WTC11 (cell line): ENCODE measurements at regions not wholly inside any gene's neighbourhood (a gene's known extent, or its start where the extent isn't known, plus 50 kb on each side); places are given as distances from the start of the nearest gene placed in this dataset.

Source experiments
- CBFB ChIP-seq: sonication (generic); formaldehyde crosslinking; IDR thresholded peaks from 2 replicates; pipeline ENCODE4 v1.8.1; 2022; ENCODE audit warnings: mild to moderate bottlenecking, low read depth, missing genetic modification reagents
- ELF4 ChIP-seq: sonication (generic); formaldehyde crosslinking; IDR thresholded peaks from 2 replicates; pipeline ENCODE4 v1.8.1; 2022; ENCODE audit warnings: low read depth, mild to moderate bottlenecking, moderate library complexity, missing genetic modification reagents
- ESRRA ChIP-seq: sonication (generic); formaldehyde crosslinking; IDR thresholded peaks from 2 replicates; pipeline ENCODE4 v1.8.1; 2022; ENCODE audit warnings: mild to moderate bottlenecking, missing genetic modification reagents, borderline replicate concordance
- FOXP1 ChIP-seq: sonication (generic); formaldehyde crosslinking; IDR thresholded peaks from 2 replicates; pipeline ENCODE4 v1.8.0; 2022; ENCODE audit warnings: missing genetic modification reagents, mild to moderate bottlenecking, moderate library complexity, borderline replicate concordance
- JUN ChIP-seq: sonication (generic); formaldehyde crosslinking; IDR thresholded peaks from 2 replicates; pipeline ENCODE4 v1.8.0; 2023; ENCODE audit warnings: mild to moderate bottlenecking, missing genetic modification reagents
- NR3C1 ChIP-seq: sonication (generic); formaldehyde crosslinking; conservative IDR thresholded peaks from 2 replicates; pipeline ENCODE4 v1.8.1; 2023; ENCODE audit warnings: low read depth, mild to moderate bottlenecking, missing genetic modification reagents
- TEAD1 ChIP-seq: sonication (generic); formaldehyde crosslinking; IDR thresholded peaks from 2 replicates; pipeline ENCODE4 v1.8.0; 2022; ENCODE audit warnings: mild to moderate bottlenecking, missing genetic modification reagents
- ZNF416 ChIP-seq: fragments of 250-450 bp; sonication (Bioruptor Pico); IDR thresholded peaks from 2 replicates; pipeline ENCODE4 v1.9.0; 2021; ENCODE audit warnings: mild to moderate bottlenecking, inconsistent platforms
- TF ChIP-seq, protein P1 (sequence below): fragments of 200-600 bp; IDR thresholded peaks from 2 replicates; pipeline ENCODE4 v1.8.0; 2022; ENCODE audit warnings: antibody characterized with exemption
- TF ChIP-seq, protein P2 (sequence below): sonication (generic); formaldehyde crosslinking; IDR thresholded peaks from 2 replicates; pipeline ENCODE4 v1.8.1; 2023; ENCODE audit warnings: mild to moderate bottlenecking, missing genetic modification reagents, moderate library complexity
- TF ChIP-seq, protein P3 (sequence below): fragments of 250-450 bp; sonication (Bioruptor Pico); IDR thresholded peaks from 2 replicates; pipeline ENCODE4 v1.9.0; 2021; ENCODE audit warnings: mild to moderate bottlenecking
- TF ChIP-seq, protein P4 (sequence below): sonication (generic); formaldehyde crosslinking; IDR thresholded peaks from 2 replicates; pipeline ENCODE4 v1.8.1; 2023; ENCODE audit warnings: mild to moderate bottlenecking, missing genetic modification reagents, moderate library complexity
- TF ChIP-seq, protein P5 (sequence below): sonication (generic); formaldehyde crosslinking; IDR thresholded peaks from 2 replicates; pipeline ENCODE4 v1.8.1; 2023; ENCODE audit warnings: mild to moderate bottlenecking, missing genetic modification reagents, borderline replicate concordance
- TF ChIP-seq, protein P6 (sequence below): sonication (generic); formaldehyde crosslinking; IDR thresholded peaks from 2 replicates; pipeline ENCODE4 v1.8.1; 2022; ENCODE audit warnings: low read depth, missing genetic modification reagents, borderline replicate concordance

DNA sequence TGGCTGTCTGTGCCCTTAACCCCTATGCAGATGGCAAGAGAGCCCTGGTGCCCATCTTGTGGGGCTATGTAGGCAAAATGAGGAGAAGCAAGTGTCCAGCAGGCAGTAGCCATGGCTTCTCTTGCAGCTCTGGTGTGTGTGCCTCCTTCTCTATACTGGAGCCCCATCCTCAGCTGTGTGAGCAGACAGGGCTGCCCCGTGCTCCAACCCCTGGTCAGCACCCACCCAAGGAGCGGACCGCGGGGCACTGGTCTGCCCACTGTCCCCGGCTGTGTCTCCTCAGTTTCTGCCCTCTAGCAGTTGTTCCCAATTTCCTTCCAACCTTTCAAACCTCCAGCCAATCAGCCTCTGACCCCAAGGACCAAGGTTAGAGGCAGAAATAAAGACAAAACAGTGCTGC, 134.9 kb upstream of the GLI2 start:
- TF ChIP-seq, protein P1, sequence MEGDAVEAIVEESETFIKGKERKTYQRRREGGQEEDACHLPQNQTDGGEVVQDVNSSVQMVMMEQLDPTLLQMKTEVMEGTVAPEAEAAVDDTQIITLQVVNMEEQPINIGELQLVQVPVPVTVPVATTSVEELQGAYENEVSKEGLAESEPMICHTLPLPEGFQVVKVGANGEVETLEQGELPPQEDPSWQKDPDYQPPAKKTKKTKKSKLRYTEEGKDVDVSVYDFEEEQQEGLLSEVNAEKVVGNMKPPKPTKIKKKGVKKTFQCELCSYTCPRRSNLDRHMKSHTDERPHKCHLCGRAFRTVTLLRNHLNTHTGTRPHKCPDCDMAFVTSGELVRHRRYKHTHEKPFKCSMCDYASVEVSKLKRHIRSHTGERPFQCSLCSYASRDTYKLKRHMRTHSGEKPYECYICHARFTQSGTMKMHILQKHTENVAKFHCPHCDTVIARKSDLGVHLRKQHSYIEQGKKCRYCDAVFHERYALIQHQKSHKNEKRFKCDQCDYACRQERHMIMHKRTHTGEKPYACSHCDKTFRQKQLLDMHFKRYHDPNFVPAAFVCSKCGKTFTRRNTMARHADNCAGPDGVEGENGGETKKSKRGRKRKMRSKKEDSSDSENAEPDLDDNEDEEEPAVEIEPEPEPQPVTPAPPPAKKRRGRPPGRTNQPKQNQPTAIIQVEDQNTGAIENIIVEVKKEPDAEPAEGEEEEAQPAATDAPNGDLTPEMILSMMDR, result no peak
- no peak for TF ChIP-seq JUN (CRISPR knock-in tag)
- no peak for TF ChIP-seq FOXP1 (CRISPR knock-in tag)
- TF ChIP-seq, protein P2, sequence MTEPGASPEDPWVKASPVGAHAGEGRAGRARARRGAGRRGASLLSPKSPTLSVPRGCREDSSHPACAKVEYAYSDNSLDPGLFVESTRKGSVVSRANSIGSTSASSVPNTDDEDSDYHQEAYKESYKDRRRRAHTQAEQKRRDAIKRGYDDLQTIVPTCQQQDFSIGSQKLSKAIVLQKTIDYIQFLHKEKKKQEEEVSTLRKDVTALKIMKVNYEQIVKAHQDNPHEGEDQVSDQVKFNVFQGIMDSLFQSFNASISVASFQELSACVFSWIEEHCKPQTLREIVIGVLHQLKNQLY (CRISPR knock-in tag), result no peak
- TF ChIP-seq, protein P3, sequence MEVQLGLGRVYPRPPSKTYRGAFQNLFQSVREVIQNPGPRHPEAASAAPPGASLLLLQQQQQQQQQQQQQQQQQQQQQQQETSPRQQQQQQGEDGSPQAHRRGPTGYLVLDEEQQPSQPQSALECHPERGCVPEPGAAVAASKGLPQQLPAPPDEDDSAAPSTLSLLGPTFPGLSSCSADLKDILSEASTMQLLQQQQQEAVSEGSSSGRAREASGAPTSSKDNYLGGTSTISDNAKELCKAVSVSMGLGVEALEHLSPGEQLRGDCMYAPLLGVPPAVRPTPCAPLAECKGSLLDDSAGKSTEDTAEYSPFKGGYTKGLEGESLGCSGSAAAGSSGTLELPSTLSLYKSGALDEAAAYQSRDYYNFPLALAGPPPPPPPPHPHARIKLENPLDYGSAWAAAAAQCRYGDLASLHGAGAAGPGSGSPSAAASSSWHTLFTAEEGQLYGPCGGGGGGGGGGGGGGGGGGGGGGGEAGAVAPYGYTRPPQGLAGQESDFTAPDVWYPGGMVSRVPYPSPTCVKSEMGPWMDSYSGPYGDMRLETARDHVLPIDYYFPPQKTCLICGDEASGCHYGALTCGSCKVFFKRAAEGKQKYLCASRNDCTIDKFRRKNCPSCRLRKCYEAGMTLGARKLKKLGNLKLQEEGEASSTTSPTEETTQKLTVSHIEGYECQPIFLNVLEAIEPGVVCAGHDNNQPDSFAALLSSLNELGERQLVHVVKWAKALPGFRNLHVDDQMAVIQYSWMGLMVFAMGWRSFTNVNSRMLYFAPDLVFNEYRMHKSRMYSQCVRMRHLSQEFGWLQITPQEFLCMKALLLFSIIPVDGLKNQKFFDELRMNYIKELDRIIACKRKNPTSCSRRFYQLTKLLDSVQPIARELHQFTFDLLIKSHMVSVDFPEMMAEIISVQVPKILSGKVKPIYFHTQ (CRISPR knock-in tag), result no peak
- no peak for TF ChIP-seq CBFB (CRISPR knock-in tag)
- TF ChIP-seq ELF4, result no peak
- no peak for TF ChIP-seq TEAD1 (CRISPR knock-in tag)
- TF ChIP-seq ESRRA (CRISPR knock-in tag), result no peak
- TF ChIP-seq NR3C1 (CRISPR knock-in tag), result no peak
- TF ChIP-seq, protein P4, sequence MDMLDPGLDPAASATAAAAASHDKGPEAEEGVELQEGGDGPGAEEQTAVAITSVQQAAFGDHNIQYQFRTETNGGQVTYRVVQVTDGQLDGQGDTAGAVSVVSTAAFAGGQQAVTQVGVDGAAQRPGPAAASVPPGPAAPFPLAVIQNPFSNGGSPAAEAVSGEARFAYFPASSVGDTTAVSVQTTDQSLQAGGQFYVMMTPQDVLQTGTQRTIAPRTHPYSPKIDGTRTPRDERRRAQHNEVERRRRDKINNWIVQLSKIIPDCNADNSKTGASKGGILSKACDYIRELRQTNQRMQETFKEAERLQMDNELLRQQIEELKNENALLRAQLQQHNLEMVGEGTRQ, result no peak
- TF ChIP-seq, protein P5, sequence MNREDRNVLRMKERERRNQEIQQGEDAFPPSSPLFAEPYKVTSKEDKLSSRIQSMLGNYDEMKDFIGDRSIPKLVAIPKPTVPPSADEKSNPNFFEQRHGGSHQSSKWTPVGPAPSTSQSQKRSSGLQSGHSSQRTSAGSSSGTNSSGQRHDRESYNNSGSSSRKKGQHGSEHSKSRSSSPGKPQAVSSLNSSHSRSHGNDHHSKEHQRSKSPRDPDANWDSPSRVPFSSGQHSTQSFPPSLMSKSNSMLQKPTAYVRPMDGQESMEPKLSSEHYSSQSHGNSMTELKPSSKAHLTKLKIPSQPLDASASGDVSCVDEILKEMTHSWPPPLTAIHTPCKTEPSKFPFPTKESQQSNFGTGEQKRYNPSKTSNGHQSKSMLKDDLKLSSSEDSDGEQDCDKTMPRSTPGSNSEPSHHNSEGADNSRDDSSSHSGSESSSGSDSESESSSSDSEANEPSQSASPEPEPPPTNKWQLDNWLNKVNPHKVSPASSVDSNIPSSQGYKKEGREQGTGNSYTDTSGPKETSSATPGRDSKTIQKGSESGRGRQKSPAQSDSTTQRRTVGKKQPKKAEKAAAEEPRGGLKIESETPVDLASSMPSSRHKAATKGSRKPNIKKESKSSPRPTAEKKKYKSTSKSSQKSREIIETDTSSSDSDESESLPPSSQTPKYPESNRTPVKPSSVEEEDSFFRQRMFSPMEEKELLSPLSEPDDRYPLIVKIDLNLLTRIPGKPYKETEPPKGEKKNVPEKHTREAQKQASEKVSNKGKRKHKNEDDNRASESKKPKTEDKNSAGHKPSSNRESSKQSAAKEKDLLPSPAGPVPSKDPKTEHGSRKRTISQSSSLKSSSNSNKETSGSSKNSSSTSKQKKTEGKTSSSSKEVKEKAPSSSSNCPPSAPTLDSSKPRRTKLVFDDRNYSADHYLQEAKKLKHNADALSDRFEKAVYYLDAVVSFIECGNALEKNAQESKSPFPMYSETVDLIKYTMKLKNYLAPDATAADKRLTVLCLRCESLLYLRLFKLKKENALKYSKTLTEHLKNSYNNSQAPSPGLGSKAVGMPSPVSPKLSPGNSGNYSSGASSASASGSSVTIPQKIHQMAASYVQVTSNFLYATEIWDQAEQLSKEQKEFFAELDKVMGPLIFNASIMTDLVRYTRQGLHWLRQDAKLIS, result no peak
- TF ChIP-seq, protein P6, sequence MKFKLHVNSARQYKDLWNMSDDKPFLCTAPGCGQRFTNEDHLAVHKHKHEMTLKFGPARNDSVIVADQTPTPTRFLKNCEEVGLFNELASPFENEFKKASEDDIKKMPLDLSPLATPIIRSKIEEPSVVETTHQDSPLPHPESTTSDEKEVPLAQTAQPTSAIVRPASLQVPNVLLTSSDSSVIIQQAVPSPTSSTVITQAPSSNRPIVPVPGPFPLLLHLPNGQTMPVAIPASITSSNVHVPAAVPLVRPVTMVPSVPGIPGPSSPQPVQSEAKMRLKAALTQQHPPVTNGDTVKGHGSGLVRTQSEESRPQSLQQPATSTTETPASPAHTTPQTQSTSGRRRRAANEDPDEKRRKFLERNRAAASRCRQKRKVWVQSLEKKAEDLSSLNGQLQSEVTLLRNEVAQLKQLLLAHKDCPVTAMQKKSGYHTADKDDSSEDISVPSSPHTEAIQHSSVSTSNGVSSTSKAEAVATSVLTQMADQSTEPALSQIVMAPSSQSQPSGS, result no peak
- no peak for TF ChIP-seq ZNF416 (CRISPR knock-in tag)
